Adrenal gland (tissue), 5 donors: ENCODE measurements at regions not wholly inside any gene's neighbourhood (a gene's known extent, or its start where the extent isn't known, plus 50 kb on each side); places are given as distances from the start of the nearest gene placed in this dataset.

Source experiments
- CTCF ChIP-seq, 6 experiments: fragments of 450-650 bp in 4 of 6; fragments of 200-600 bp in 2 of 6; sonication (generic) in 1 of 6; IDR thresholded peaks; 1 replicate in 5 of 6; 2 replicates in 1 of 6; pipeline versions ENCODE4 v1.5.1 to v1.8.0; 2016 to 2021; ENCODE audit warnings: antibody characterized with exemption in 6 of 6, mild to moderate bottlenecking in 2 of 6, moderate library complexity in 1 of 6
- POLR2A ChIP-seq, 2 donors: fragments of 450-650 bp; IDR thresholded peaks; one replicate each; pipeline ENCODE4 v1.6.1; 2017; ENCODE audit warnings: antibody characterized with exemption in 2 of 2, mild to moderate bottlenecking in 2 of 2, moderate library complexity in 1 of 2
- donor health status: DM: no; HTN: no; CAD: no.

- TF ChIP-seq CTCF (IDR thresholded peaks at IDR 0.05) (no peak), POLR2A (IDR thresholded peaks at IDR 0.05) (no peak)
Observed at GRCh38 chr16:55942821-55943220, 67.6 kb upstream of the CES5A start.
